ENCODE measurements at regions not wholly inside any gene's neighbourhood (a gene's known extent, or its start where the extent isn't known, plus 50 kb on each side); places are given as distances from the start of the nearest gene placed in this dataset.

DNA sequence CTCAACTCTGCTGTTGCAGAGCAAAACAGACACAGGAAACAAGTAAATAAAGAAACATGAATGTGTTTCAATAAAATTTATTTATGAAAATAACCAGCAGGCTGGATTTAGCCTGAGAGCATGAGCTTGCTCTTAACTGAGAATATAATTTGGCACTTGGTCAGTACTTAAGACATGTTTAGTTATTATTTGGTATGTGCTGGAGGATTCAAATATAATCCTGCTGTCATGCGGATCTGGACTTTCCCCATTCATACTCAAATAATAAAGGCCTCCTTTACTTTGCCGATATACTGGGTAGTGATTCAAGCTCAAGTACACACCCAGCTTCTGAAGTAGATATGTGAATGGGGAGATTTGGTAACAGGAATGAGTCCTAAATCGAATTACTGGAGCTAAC lies 465.5 kb upstream of the HS3ST1 start:
- no peak for DNase-seq (ENCODE audit: low read depth in 1 of 2, low spot score in 1 of 2)
- ATAC-seq = no peak
- no peak overlapping the region for H3K4me3 ChIP-seq
- H3K4me2 ChIP-seq = no peak overlapping the region
- ChIA-PET POLR2A (no interaction called here), CTCF (no interaction called here)
- WGBS (ENCODE audit: missing lambda C conversion rate) = 31% methylated on average over 3 of the region's 3 CpGs
- FAIRE-seq = no peak
- H3K4me1 ChIP-seq = no peaks in the 10 kb centered on the region
- TF ChIP-seq, protein P1, sequence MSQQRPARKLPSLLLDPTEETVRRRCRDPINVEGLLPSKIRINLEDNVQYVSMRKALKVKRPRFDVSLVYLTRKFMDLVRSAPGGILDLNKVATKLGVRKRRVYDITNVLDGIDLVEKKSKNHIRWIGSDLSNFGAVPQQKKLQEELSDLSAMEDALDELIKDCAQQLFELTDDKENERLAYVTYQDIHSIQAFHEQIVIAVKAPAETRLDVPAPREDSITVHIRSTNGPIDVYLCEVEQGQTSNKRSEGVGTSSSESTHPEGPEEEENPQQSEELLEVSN (IDR thresholded peaks at IDR 0.05; ENCODE audit: borderline replicate concordance, low read depth) = no peak
- TF ChIP-seq NPAS2 (CRISPR knock-in tag; IDR thresholded peaks at IDR 0.05; ENCODE audit: borderline replicate concordance) (no peak), CHD4 (IDR thresholded peaks at IDR 0.05; ENCODE audit: borderline replicate concordance) (no peak), RCOR1 (IDR thresholded peaks at IDR 0.05; ENCODE audit: low read depth, low read length) (no peak)
- H3K27ac ChIP-seq = no peak overlapping the region
- H3K9me3 ChIP-seq = no peaks in the 10 kb centered on the region

DNA sequence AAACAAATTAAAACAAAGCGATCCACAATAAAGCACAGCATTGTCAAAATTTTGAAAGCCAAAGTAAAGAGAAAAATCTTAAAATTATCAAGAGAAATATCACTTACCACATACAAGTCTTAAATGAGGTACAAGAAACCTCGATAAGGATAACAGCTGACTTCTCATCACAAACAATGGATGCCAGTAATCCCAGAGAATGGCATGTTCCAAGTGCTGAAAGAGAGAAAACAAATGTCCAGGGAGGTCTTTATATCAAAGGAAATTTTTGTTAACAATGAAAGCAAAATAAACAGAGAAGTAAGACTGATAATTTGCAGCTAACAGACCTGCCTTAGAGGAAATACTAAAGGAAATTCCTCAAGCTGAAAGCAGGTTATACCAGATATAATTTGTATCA lies 460.4 kb upstream of the HS3ST1 start:
- TF ChIP-seq ZSCAN20 (CRISPR knock-in tag; IDR thresholded peaks at IDR 0.05) (no peak), ZFP36 (IDR thresholded peaks at IDR 0.05; ENCODE audit: borderline replicate concordance, partially characterized antibody) (no peak), EHMT2 (IDR thresholded peaks at IDR 0.05; ENCODE audit: low read depth) (no peak), SREBF2 (IDR thresholded peaks at IDR 0.05) (no peak), HOXB13 (CRISPR knock-in tag; IDR thresholded peaks at IDR 0.05; ENCODE audit: low read depth) (no peak), NPAS2 (CRISPR knock-in tag; IDR thresholded peaks at IDR 0.05; ENCODE audit: borderline replicate concordance) (no peak), HEYL (CRISPR knock-in tag; IDR thresholded peaks at IDR 0.05) (no peak)
- TF ChIP-seq, protein P2, sequence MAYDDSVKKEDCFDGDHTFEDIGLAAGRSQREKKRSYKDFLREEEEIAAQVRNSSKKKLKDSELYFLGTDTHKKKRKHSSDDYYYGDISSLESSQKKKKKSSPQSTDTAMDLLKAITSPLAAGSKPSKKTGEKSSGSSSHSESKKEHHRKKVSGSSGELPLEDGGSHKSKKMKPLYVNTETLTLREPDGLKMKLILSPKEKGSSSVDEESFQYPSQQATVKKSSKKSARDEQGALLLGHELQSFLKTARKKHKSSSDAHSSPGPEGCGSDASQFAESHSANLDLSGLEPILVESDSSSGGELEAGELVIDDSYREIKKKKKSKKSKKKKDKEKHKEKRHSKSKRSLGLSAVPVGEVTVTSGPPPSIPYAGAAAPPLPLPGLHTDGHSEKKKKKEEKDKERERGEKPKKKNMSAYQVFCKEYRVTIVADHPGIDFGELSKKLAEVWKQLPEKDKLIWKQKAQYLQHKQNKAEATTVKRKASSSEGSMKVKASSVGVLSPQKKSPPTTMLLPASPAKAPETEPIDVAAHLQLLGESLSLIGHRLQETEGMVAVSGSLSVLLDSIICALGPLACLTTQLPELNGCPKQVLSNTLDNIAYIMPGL (CRISPR knock-in tag; IDR thresholded peaks at IDR 0.05; ENCODE audit: borderline replicate concordance) = no peak
- TF ChIP-seq, protein P3, sequence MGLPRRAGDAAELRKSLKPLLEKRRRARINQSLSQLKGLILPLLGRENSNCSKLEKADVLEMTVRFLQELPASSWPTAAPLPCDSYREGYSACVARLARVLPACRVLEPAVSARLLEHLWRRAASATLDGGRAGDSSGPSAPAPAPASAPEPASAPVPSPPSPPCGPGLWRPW (IDR thresholded peaks at IDR 0.05) = no peak
- Histone ChIP-seq H3K4me3 (no peak overlapping the region), H3K9me3 (no peaks in the 10 kb centered on the region), H3K4me2 (no peak overlapping the region), H3K4me1 (no peaks in the 10 kb centered on the region), H3K27ac (no peak overlapping the region)
- 5% methylated on average over 2 of the region's 2 CpGs for WGBS (ENCODE audit: missing lambda C conversion rate)
- POLR2A ChIA-PET = no interaction called here
- CTCF ChIA-PET = no interaction called here
- ATAC-seq (no peak), DNase-seq (ENCODE audit: low read depth in 1 of 2, low spot score in 1 of 2) (no peak), FAIRE-seq (no peak)

DNA sequence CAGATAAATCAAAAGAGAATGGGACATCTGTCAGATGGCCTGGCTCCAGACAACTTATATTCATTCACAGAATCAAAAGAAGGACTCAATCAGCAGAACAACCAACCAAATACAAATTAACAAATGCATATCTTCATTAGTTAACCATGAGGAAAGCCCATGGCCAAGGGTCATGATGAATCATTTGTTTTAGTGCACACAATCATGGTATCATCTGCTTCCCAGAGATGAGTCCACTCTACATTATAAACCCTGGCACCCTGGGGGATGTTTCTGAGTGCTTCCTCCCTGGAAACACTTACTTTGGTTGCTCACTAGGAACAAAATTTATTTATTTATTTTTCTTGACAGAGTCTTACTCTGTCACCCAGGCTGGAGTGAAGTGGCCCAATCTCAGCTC lies 453.3 kb upstream of the HS3ST1 start:
- H3K4me2 ChIP-seq = no peak overlapping the region
- no peaks in the 10 kb centered on the region for H3K9me3 ChIP-seq
- TF ChIP-seq, protein P4, sequence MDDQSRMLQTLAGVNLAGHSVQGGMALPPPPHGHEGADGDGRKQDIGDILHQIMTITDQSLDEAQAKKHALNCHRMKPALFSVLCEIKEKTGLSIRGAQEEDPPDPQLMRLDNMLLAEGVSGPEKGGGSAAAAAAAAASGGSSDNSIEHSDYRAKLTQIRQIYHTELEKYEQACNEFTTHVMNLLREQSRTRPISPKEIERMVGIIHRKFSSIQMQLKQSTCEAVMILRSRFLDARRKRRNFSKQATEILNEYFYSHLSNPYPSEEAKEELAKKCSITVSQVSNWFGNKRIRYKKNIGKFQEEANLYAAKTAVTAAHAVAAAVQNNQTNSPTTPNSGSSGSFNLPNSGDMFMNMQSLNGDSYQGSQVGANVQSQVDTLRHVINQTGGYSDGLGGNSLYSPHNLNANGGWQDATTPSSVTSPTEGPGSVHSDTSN (IDR thresholded peaks at IDR 0.05) = no peak
- TF ChIP-seq JUN (IDR thresholded peaks at IDR 0.05) (no peak), CBX2 (IDR thresholded peaks at IDR 0.05; ENCODE audit: borderline replicate concordance, low read depth) (no peak), HDAC2 (IDR thresholded peaks at IDR 0.05) (no peak), MAFK (IDR thresholded peaks at IDR 0.05; ENCODE audit: partially characterized antibody) (no peak), EP300 (IDR thresholded peaks at IDR 0.05) (no peak), HOXA7 (CRISPR knock-in tag; IDR thresholded peaks at IDR 0.05) (no peak), TP53 (CRISPR knock-in tag; IDR thresholded peaks at IDR 0.05) (no peak), ZC3H11A (IDR thresholded peaks at IDR 0.05) (no peak)
- TF ChIP-seq, protein P5, sequence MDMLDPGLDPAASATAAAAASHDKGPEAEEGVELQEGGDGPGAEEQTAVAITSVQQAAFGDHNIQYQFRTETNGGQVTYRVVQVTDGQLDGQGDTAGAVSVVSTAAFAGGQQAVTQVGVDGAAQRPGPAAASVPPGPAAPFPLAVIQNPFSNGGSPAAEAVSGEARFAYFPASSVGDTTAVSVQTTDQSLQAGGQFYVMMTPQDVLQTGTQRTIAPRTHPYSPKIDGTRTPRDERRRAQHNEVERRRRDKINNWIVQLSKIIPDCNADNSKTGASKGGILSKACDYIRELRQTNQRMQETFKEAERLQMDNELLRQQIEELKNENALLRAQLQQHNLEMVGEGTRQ (IDR thresholded peaks at IDR 0.05) = no peak
- TF ChIP-seq, protein P6, sequence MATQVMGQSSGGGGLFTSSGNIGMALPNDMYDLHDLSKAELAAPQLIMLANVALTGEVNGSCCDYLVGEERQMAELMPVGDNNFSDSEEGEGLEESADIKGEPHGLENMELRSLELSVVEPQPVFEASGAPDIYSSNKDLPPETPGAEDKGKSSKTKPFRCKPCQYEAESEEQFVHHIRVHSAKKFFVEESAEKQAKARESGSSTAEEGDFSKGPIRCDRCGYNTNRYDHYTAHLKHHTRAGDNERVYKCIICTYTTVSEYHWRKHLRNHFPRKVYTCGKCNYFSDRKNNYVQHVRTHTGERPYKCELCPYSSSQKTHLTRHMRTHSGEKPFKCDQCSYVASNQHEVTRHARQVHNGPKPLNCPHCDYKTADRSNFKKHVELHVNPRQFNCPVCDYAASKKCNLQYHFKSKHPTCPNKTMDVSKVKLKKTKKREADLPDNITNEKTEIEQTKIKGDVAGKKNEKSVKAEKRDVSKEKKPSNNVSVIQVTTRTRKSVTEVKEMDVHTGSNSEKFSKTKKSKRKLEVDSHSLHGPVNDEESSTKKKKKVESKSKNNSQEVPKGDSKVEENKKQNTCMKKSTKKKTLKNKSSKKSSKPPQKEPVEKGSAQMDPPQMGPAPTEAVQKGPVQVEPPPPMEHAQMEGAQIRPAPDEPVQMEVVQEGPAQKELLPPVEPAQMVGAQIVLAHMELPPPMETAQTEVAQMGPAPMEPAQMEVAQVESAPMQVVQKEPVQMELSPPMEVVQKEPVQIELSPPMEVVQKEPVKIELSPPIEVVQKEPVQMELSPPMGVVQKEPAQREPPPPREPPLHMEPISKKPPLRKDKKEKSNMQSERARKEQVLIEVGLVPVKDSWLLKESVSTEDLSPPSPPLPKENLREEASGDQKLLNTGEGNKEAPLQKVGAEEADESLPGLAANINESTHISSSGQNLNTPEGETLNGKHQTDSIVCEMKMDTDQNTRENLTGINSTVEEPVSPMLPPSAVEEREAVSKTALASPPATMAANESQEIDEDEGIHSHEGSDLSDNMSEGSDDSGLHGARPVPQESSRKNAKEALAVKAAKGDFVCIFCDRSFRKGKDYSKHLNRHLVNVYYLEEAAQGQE (IDR thresholded peaks at IDR 0.05) = no peak
- POLR2A ChIA-PET = no interaction called here
- no peak overlapping the region for H3K4me3 ChIP-seq
- DNase-seq (ENCODE audit: low read depth in 1 of 2, low spot score in 1 of 2) (no peak), ATAC-seq (no peak), FAIRE-seq (no peak)
- H3K27ac ChIP-seq = no peak overlapping the region
- CTCF ChIA-PET = interaction anchor here (1.0 kb wide), 1 partner anchor 76 kb away, joined by 3 read pairs; no protein-coding TSS in a partner anchor
- no peaks in the 10 kb centered on the region for H3K4me1 ChIP-seq
